ENCODE measurements at regions not wholly inside any gene's neighbourhood (a gene's known extent, or its start where the extent isn't known, plus 50 kb on each side); places are given as distances from the start of the nearest gene placed in this dataset.

DNA sequence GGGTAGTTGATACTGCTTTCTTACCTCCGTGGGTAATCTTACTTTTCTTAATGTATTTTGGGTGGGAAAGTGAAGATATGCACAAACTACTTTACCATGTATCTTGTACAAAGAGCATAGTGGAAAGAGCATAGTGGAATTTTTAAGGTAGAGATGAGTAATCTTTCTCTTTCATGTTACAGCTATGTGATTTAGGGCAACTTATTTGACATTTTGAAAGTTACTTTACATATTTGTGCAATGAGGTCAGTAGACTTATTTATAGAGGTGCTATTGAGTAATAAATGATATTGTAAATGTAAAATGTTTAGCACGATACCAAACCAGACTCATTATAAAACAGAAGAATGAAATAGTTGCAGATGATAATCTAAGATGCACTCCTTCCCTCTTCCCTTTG, 351.2 kb downstream of the TRAM1L1 start:
- DNase-seq (ENCODE audit: low read depth) = no peak
- TF ChIP-seq, protein P1, sequence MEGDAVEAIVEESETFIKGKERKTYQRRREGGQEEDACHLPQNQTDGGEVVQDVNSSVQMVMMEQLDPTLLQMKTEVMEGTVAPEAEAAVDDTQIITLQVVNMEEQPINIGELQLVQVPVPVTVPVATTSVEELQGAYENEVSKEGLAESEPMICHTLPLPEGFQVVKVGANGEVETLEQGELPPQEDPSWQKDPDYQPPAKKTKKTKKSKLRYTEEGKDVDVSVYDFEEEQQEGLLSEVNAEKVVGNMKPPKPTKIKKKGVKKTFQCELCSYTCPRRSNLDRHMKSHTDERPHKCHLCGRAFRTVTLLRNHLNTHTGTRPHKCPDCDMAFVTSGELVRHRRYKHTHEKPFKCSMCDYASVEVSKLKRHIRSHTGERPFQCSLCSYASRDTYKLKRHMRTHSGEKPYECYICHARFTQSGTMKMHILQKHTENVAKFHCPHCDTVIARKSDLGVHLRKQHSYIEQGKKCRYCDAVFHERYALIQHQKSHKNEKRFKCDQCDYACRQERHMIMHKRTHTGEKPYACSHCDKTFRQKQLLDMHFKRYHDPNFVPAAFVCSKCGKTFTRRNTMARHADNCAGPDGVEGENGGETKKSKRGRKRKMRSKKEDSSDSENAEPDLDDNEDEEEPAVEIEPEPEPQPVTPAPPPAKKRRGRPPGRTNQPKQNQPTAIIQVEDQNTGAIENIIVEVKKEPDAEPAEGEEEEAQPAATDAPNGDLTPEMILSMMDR (IDR thresholded peaks at IDR 0.05; ENCODE audit: low read depth, low read length, missing control alignments) = no peak
- in situ Hi-C loops (cut with HindIII; ENCODE audit: low sequenced_read_pairs) = no loop called here
- no peak overlapping the region for H3K4me3 ChIP-seq (ENCODE audit: low read depth, low read length)

DNA sequence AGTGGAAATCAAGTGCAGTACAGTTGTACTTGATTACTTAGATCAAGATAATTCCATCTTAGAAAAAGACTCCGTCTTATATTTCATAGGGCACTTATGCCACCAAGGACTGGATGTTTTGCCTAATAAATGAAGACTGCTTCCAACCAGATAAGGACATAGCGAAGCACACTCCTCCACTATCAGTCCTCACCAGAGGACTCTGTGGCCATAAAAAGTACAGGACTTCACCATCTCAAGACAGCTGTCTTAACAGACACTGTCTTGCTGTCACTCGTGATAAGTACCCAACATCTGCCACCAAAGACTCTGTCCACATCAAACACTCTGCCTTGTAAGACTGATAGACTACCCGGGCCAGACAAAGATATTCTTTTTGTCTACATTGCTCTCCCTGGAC, 352.0 kb downstream of the TRAM1L1 start:
- in situ Hi-C loops (cut with HindIII; ENCODE audit: low sequenced_read_pairs) = no loop called here
- no peak overlapping the region for H3K4me3 ChIP-seq (ENCODE audit: low read depth, low read length)
- no peak for DNase-seq (ENCODE audit: low read depth)
- TF ChIP-seq, protein P1 (IDR thresholded peaks at IDR 0.05; ENCODE audit: low read depth, low read length, missing control alignments) = no peak

DNA sequence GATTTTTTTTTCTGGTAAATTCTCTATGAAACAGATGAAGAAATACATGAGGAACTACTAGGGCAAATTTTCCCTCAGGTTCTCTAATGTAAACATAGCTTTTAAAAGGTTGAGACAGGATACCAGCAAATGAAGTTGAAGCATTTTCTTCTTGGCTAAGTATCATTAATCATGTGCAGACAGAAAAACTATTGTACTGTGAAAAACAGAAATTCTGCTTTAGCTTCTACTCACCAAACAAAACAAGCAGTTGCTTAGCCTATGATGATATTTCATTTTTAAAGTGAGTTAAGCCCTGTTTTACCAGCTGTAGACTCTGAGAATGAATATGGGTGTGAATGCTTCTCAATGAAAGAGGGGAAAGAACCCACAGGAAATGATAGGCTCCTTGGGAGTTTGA, 358.9 kb downstream of the TRAM1L1 start:
- no peak overlapping the region for H3K4me3 ChIP-seq (ENCODE audit: low read depth, low read length)
- no peak for DNase-seq (ENCODE audit: low read depth)
- TF ChIP-seq, protein P1 (IDR thresholded peaks at IDR 0.05; ENCODE audit: low read depth, low read length, missing control alignments) = no peak
- in situ Hi-C loops (cut with HindIII; ENCODE audit: low sequenced_read_pairs) = no loop called here

DNA sequence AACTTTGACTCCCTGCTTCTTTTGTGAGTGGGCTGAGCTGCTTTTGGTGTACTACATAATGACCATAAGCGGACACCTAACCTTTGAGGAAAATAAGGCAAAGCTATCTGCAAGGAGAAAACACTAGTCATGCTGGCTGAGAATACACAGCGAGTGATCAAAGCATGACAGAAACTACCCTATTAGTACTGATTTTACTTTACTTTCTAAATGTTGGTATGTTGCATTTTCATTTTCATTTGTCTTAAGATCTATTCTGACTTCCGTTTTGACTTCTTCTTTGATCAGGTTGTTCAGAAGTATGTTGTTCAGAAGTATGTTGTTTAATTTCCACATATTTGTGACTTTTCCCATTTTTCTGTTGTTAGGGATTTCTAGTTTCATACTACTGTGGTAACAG, 361.1 kb downstream of the TRAM1L1 start:
- TF ChIP-seq, protein P1 (IDR thresholded peaks at IDR 0.05; ENCODE audit: low read depth, low read length, missing control alignments) = no peak
- H3K4me3 ChIP-seq (ENCODE audit: low read depth, low read length) = no peak overlapping the region
- DNase-seq (ENCODE audit: low read depth) = no peak
- in situ Hi-C loops (cut with HindIII; ENCODE audit: low sequenced_read_pairs) = no loop called here

DNA sequence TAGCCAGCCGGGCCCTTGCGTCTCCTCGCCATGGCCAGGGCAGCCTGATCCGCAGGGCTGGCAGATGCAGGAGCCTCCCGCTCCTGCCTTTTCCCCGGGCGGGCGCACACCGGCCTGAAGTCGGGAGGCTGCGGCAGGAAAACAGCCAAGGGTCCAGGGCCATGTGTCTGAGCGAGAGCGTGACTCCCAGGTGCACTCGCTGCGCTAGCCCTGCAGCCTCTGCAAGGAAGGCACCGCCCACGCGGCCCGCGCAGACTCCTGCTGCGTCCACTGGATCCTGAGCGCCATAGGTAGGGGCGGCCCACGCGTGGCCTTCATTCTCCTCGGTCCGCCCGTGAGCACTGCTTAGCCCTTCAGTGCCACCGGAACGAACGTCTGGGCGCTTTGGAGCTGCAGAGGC, 379.9 kb downstream of the TRAM1L1 start:
- no peak for DNase-seq (ENCODE audit: low read depth)
- TF ChIP-seq, protein P1 (IDR thresholded peaks at IDR 0.05; ENCODE audit: low read depth, low read length, missing control alignments) = no peak
- in situ Hi-C loops (cut with HindIII; ENCODE audit: low sequenced_read_pairs) = no loop called here
- H3K4me3 ChIP-seq (ENCODE audit: low read depth, low read length) = no peak overlapping the region

DNA sequence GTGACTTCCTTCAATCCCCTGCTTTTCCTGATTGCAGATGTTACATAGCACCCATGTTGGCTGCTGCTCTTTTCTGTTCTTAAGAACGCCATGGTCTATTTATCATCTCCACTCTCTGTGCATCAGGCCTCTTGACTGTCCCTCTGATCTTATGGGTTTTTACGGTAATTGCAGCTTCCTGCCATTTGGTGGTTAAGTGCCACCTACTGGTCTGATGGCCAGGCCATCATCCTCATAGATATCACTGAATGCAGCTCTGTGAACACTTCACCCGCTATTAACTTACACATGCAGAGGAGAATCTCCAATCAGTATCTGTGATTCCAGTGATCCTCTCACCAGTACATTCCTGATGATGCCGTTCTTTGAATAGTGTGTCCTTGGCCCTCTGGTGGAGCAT, 382.4 kb downstream of the TRAM1L1 start:
- TF ChIP-seq, protein P1 (IDR thresholded peaks at IDR 0.05; ENCODE audit: low read depth, low read length, missing control alignments) = no peak
- no peak for DNase-seq (ENCODE audit: low read depth)
- in situ Hi-C loops (cut with HindIII; ENCODE audit: low sequenced_read_pairs) = no loop called here
- H3K4me3 ChIP-seq (ENCODE audit: low read depth, low read length) = no peak overlapping the region

DNA sequence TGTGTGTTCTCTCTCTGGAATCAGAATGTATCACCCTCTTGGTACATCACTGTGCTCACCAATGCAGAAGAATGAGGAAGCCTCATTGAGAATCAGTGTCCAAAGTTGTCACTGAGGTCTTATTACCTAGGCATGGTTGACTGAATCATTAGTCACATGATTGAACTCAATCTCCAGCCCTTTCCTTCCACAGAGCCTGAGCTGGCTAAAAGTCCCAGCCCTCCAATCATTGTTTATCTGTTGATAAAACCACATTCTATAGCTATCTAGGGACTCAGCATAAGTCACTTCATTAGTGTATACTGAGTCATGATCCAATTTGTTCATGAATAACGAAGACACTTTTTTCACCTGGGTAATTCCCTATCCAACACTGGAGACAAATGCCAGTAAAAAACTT, 396.8 kb downstream of the TRAM1L1 start:
- in situ Hi-C loops (cut with HindIII; ENCODE audit: low sequenced_read_pairs) = no loop called here
- DNase-seq (ENCODE audit: low read depth) = no peak
- no peak overlapping the region for H3K4me3 ChIP-seq (ENCODE audit: low read depth, low read length)
- TF ChIP-seq, protein P1 (IDR thresholded peaks at IDR 0.05; ENCODE audit: low read depth, low read length, missing control alignments) = no peak
